GM21526 (cell line): ENCODE measurements at regions not wholly inside any gene's neighbourhood (a gene's known extent, or its start where the extent isn't known, plus 50 kb on each side); places are given as distances from the start of the nearest gene placed in this dataset.
"Not testable (repeated sequence)": the region's sequence is repeated elsewhere in the genome, so short reads cannot be mapped to it uniquely, and the experiment has no call there.

Experiments
- ATAC-seq: cut with Tn5 transposase; IDR thresholded peaks from one replicate; pipeline ENCODE4 v1.9.1; 2021; ENCODE audit warnings: moderate library complexity; ENCODE audit not compliant: unreplicated experiment, low FRiP score

DNA sequence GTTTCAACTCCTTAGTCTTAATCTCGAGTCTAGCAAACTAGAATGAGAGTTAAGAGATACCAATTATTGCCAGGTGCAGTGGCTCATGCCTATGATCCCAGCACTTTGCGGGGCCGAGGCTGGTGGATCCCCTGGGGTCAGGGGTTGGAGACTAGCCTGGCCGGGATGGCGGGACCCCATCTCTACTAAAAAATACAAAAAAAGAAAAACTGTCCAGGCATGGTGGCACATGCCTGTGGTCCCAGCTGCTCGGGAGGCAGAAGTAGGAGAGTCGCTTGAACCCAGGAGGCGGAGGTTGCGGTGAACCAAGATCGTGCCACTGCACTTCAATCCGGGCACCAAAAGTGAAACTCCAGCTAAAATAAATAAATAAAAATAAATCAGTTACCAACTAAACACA, 1119.5 kb upstream of the ATXN8OS start:
- ATAC-seq, result no peak

DNA sequence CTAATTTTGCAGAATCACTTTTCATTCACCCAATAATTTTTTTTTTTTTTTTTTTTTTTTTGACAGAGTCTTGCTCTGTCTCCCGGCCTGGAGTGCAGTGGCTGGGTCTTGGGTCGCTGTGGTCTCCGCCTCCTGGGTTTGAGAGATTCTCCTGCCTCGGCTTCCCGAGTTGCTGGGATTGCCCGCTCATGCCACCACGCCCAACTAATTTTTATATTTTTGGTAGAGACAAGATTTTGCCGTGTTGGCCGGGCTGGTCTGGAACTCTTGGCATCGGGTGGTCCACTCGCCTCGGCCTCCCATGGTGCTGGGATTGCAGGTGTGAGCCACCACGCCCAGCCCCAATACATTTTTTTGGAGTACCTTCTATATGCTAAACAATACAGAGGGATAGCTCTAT, 1120.0 kb upstream of the ATXN8OS start:
- no peak for ATAC-seq

DNA sequence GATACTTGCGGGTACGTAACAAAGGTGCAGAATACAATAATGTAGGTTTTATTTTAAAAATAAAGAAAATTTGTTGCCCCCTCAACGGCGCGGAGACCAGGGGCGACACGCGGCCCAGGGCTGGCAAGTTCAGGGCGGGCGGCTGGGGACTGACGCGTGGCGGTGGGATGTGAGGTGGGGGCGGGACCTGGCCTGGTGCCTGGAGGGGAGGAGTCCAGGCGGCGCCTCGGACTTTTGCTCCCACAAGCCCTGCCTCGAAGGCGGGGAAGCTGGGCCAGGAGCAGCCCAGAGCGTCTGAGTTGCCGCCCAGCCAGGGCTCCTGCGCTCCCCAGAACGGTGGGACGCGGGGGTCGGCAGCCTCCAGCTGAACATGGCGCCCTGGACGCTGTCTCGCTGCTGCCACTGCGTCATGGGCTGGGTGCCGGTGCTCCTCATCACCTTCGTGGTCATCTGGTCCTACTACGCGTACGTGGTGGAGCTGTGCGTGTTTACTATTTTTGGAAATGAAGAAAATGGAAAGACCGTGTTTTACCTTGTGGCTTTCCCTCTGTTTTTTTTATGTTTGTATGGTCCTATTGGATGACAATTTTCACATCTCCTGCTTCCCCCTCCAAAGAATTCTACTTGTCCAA, 1122.8 kb upstream of the ATXN8OS start:
- ATAC-seq, result no peak

DNA sequence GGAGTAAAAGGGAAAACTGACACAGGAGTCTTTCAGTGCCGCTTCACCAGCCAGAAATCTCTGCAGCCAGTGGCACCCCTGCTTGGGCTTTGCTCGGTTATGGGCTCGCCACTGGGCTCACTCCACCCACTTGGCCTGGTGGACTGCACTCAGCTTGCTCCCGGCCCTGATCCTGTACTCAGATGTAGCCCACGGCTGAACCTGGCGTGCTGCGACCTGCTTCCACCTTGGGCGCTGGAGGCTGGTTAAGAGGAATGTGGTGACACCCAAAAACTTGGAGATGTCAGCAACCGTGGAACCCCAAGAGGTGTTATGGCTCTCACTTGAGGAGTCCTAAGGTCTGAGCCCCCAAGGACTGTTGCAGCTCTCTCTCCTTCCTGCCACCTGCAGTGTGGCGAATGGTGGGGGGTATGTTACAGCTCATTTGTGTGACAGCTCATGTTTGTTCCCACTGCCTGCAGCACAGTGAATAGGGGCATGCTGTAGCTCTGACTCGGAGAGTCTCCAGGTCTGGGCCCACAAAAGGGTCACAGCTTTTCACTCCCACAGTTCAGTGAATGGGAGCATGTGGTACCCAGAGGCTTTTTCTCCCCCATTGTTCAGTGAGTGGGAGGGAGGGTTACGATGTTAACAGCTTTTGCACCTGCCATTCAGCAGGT, 1124.5 kb upstream of the ATXN8OS start:
- ATAC-seq, result no peak

DNA sequence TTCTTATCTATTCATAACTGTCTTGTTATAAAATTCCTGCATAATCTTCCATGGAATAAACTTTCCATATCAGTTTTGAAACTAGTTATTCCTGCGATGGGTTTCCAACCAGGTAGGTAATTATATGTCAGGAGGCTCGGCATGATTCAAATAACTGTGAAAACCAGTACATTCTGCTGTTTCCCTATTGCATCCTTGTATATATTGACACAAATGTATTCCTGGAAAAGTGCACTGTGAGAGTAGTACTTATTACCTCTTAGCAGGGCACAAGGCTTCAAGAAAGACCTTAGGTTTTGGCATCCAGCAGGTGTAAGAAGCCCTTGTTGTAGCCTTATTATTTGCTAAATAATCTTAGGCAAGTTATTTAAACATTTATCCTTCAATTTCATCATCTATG, 1131.3 kb upstream of the ATXN8OS start:
- ATAC-seq, result no peak

DNA sequence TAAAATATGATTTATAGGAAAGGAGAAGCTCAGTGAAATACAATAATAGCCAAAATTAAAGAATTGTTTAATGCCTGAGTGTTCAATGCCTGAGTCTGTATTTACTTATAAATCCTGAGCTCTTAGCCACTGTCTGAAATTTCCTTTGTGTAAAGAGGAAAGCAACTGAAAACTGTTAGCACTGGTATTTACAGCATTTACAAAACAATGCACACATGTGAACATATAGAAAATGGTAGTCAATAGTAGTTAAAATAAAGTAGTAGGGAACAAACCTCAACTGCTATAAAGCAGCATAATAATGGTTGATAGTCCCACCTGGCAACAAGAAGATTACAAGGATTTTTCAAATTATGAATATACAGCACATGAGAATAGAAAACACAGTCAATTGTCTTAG, 1137.1 kb upstream of the ATXN8OS start:
- no peak for ATAC-seq

DNA sequence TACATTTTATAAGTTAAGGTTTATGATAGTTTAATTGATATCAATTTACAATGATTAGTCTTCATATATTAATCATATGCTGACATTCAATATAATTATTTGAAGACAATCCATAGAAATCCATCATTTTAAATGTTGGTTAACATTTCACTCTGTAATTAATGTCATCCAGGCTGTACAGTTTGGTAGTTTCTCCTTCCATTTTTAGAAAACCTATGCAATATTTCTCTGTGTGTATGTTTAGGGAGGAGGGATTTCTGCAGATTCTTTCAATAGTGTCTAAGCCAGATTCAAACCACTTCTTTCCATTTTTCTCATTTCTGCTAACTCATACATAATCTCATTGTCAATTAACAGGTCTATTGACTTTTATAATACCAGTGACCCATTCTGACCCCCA, 1159.0 kb upstream of the ATXN8OS start:
- no peak for ATAC-seq

DNA sequence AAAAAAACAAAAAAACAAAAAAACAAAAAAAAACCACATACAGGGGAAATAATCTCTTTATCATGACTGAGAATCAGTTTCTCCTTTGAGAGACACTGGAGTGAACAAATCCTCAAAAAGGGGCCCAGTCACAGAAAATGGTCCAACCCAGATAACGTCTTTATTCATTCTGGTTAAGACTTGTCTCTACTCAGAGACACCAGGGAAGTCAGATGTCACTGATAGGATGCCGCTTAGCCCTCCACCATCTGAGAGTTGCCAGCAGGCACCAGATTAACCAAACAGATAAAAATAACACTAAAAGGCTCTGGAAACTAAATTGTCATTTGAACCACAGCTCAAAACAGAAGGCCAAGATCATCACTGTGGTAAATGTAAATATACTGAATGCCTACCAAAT, 1163.4 kb upstream of the ATXN8OS start:
- ATAC-seq, result no peak

DNA sequence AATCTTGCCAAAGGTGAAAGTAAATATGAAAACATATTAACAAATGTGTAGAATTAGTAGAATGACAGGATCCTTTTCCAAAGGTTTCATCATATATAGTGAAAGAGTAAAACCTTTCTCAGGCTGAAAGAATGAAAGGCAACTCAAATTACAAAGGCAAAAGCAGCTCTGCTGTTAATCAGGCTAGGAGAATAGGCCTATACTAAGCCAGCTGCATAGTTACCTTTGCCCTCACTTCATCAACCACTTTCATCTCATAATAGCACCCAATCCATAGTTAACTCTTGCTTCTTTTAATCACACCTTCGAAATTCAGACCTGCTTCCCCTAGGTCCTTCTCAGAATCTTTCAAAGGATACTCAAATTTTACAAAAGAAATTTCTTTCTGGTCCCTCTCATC, 1167.6 kb upstream of the ATXN8OS start:
- no peak for ATAC-seq

DNA sequence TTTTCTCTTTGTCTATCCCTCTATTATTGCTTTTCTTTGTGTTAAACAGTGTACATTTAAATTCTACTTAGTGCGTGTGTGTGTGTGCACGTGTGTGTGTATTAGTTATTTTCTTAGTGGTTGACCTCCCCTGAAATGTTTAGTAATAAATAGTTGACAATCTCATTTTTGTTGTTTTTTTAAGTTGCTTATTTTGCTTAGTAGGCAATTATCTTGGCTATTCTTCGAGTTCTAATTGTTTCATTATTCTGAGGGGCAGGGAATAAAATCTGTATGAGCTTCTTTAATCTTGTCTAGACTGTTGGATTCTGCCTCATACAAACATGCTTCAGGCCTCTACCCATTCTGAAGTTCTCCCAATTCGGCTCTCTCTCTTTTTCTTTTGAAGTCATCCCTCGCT, 1169.0 kb upstream of the ATXN8OS start:
- ATAC-seq, result no peak

DNA sequence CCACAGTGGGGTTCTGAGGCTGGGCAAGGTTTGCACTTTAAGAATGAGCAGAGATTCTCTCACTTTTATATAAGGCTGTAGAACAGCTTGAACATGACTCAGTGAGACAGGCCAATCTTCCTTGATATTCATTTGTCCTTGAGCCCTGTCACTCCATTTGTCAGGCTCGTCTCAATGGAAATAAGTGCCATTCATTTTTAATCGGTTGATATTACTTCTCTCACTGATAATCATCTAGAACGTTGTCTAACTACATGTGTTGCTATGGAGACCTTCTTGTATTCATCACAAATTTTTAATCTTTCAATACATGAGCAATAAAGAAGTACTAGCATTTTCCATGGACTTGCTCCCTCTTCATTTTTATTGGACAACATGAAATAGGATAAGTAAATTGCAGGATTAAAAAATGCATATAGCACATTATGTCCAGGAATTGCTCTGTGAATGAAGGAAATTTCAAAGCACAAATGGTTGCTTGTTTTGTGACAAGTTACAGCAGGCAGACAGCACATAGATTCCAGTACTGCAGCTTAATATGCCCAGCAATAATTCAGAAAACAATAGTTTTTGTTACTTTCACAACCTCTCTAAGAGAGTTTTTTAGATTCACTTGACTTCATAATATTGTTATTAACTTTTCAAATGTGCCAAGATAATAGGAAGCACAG, 1178.4 kb upstream of the ATXN8OS start:
- ATAC-seq, result no peak

DNA sequence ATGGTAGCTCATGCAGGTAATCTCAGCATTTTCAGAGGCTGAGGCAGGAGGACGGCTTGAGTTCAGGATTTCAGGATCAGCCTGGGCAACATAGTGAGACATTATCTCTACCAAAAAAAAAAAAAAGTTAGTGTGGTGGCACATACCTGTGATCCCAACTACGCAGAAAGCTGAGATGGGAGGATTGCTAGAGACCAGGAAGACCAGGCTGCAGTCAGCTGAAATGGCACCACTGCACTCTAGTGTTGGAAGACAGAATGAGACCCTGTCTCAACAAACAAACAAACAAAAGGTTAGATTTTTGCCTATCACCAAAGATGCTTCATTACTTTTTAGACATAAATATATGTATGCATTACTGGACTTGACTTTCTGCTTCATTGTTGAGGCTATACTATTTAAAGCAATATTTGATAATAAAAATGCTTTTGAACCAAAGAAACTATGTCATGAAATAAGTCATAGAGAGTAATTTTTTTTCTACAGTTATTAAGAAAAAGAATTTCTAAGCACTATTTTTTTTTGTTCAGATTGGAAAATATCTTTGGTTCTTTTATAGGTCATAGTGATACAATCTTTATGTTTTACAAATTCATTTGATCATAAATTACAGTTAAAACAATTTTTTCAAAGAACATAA, 1180.1 kb upstream of the ATXN8OS start:
- no peak for ATAC-seq

DNA sequence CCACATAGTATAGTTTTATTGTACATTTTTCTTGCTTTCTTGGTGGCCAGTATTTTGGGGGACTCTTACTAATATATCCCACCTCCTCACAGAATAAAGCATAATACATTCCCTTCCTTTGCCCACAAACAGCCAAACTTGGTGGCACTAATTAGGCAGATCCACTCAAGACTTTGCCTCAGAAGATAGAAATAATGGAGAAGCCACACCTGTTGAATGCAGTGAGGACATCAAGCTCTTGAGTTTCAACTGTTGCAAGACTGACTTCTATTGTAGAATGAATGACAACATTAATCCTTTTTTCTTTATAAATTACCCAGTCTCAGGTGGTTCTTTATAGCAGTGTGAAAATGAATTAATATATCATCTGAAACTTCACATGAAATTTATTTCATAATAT, 1183.6 kb upstream of the ATXN8OS start:
- no peak for ATAC-seq

DNA sequence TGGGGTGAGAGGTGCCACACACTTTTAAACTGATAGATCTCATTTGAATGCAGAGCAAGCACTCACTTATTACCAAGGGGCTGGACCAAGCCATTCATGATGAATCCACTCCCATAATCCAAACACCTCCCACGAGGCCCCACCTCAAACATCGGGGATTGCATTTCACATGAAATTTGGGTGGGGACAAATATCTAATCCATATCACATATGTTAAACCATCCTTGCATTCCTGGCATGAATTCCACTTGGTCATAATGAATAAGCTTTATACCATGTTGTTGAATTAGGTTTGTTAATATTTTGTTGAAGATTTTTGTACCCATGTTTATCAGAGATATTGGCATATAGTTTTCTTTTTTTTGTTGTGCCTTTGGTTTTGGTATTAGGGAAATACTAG, 1198.7 kb upstream of the ATXN8OS start:
- ATAC-seq, result no peak

DNA sequence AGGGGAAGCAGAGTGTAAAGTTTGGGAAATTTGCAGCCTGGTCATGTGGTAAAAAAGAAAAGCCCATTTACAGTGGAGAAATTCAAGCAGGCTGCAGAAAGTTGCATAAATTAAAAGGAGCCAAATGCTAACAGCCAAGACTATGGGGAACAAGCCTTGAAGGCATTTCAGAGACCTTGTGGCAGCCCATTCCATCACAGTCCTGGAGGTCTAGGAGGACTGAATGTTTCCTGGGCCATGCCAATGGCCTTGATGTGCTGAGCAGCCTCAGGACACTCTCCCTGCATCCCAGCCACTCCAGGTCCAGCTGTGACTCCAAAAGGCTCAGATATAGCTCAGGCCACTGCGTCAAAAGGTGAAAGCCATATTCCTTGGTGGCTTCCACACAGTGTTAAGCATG, 1202.4 kb upstream of the ATXN8OS start:
- no peak for ATAC-seq

DNA sequence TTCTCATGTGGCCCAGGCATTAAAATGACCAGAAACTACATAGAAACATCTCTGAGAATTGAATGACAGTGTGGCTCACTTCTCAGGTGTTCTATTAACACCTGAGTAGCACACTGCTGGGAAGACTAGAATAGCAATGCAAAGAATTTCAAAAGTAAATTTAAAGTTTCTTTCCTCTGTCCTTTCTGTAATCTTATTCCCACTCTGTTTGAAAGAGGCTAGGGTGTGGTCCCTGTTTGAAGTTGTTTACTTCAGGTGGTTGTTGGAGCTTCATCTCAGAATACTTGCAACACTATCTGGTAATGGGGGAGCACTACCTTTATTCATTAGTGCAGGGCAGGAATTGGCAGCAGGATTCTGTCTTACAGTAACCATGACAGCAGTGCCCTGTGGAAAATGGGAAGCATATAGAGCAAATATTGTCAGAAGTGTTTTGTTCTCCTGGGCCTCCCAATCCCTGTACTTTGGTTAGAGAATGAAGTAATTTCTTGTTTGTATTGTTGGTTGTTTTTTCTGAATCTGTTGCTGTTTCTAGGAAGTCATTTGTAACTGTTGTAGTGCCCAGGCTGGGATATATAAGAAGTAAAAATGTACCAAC, 1210.2 kb upstream of the ATXN8OS start:
- ATAC-seq, result no peak

DNA sequence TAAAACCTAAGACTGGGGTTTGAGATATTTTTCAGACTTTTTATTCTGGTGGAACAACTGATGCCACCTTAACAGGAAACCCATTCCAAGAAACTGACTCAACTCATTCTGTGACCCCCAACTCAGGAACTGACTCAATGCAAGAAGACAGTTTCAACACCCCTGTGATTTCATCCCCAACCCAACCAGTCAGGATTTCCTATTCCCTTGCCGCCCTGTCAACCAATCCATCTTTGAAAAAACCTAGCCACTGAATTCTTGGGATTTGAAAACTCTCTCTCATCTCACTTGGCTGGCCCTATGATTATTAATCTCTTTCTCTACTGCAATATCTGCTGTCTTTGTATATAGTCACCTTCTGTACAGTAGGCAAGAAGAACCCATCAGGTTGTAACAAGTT, 1211.9 kb upstream of the ATXN8OS start:
- no peak for ATAC-seq

DNA sequence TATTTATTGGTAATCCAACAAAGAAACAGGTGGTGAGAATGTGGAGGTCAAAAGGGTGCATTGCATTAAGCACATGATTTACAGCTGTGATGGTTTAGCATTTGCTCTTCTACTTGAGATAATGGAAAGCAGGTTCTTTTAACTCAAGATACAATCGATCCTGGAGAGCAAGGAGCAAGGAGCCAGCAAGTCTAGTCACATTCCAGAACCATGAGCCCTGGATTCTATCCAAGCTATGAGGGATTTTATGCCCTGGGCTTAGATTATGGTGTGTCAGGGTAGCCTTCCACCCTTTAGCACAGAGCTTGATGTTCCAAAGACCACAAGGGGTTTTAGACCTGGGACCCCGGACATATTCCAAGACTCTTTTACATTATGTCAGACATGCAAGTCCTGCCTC, 1213.9 kb upstream of the ATXN8OS start:
- ATAC-seq, result not testable (repeated sequence)

DNA sequence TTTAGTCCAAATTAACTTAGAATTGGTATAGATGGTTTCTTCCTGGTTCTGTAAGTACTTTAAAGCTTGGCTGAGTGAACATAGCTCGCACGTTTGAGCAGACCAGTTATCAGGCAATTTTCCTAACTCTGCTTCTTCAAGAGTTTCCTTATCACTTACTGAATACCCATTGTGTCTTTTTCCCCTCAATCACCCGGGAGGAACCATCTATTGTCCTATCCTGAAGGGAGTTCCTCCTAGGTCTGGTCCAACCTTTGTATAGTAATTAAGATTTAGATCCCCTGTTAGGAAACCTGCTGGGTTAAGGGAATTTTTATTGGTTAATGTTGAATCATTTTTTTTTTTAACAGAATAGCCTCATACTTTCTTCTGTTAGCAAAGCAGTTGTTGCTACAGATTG, 1215.0 kb upstream of the ATXN8OS start:
- ATAC-seq, result not testable (repeated sequence)

DNA sequence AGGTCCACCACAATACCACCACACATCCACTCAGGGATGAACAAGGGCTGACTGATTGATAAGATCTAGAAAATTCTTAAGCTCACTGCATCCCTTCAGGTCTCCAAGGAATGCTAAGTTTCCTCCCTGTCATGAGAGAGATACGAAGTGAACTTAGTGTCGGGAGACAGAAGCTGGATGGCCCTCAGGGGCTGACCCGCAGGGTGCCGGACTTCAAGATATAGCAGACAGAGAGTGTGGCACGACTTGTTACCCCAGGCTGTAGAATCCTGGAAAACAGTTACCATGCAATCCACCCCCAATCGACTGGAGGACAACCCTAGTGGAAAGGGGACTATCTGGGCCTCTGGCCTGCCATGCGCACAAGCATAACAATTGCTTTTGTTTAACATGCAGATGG, 1217.5 kb upstream of the ATXN8OS start:
- ATAC-seq, result not testable (repeated sequence)

DNA sequence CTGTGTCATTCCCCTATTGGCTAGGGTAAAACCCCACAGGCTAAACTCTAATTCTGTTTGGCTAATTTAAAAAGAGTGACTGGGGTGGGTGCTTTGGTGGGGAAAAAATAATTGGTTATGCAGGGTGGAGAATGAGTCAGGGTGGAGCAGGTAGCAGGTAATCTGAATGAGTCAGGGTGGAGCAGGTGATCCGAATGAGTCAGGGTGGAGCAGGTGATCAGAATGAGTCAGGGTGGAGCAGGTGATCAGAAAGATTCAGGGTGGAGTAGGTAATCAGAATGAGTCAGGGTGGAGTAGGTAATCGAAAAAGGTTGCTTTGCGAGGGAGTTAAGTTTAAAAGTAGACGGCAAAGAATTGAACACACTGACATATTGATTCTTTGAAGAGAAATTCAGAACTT, 1218.8 kb upstream of the ATXN8OS start:
- ATAC-seq, result no peak
